GM21515 (cell line): ENCODE measurements at regions not wholly inside any gene's neighbourhood (a gene's known extent, or its start where the extent isn't known, plus 50 kb on each side); places are given as distances from the start of the nearest gene placed in this dataset.
"Not testable (repeated sequence)": the region's sequence is repeated elsewhere in the genome, so short reads cannot be mapped to it uniquely, and the experiment has no call there.

Experiments used
- ATAC-seq: cut with Tn5 transposase; IDR thresholded peaks from one replicate; pipeline ENCODE4 v1.9.1; 2021; ENCODE audit not compliant: unreplicated experiment

- ATAC-seq: no peak
Measured at GRCh38 chr18:59801576-59801975, 98.2 kb upstream of the PMAIP1 start.

- no peak for ATAC-seq
Measured at GRCh38 chr18:59800897-59801296, 98.9 kb upstream of the PMAIP1 start.

GRCh38 chr18:59799383-59800015 is 100.3 kb upstream of the PMAIP1 start:
- no peak for ATAC-seq

GRCh38 chr18:59795882-59796281 is 98.7 kb upstream of the CCBE1 start:
- no peak for ATAC-seq

GRCh38 chr18:59792353-59792752 is 95.1 kb upstream of the CCBE1 start:
- ATAC-seq: no peak

GRCh38 chr18:59790346-59790936 is 93.2 kb upstream of the CCBE1 start:
- not testable (repeated sequence) for ATAC-seq

GRCh38 chr18:59788791-59789106 is 91.5 kb upstream of the CCBE1 start:
- ATAC-seq: no peak

GRCh38 chr18:59787998-59788790 is 91.0 kb upstream of the CCBE1 start:
- ATAC-seq: no peak

GRCh38 chr18:59784694-59785093 is 87.5 kb upstream of the CCBE1 start:
- no peak for ATAC-seq

GRCh38 chr18:59783138-59783537 is 85.9 kb upstream of the CCBE1 start:
- ATAC-seq: peak; percentile 96

GRCh38 chr18:59779979-59780378 is 82.8 kb upstream of the CCBE1 start:
- no peak for ATAC-seq

GRCh38 chr18:59778434-59778833 is 81.2 kb upstream of the CCBE1 start:
- no peak for ATAC-seq

- ATAC-seq: no peak
Measured at GRCh38 chr18:59777636-59778035, 80.4 kb upstream of the CCBE1 start.

GRCh38 chr18:59769129-59769865 is 72.1 kb upstream of the CCBE1 start:
- ATAC-seq: no peak

GRCh38 chr18:59768409-59768808 is 71.2 kb upstream of the CCBE1 start:
- no peak for ATAC-seq

- no peak for ATAC-seq
Measured at GRCh38 chr18:59767732-59768131, 70.5 kb upstream of the CCBE1 start.

GRCh38 chr18:59765343-59765742 is 68.1 kb upstream of the CCBE1 start:
- no peak for ATAC-seq

GRCh38 chr18:59764281-59764680 is 67.1 kb upstream of the CCBE1 start:
- ATAC-seq: no peak

- no peak for ATAC-seq
Measured at GRCh38 chr18:59763541-59764136, 66.4 kb upstream of the CCBE1 start.

GRCh38 chr18:59760619-59761600 is 63.7 kb upstream of the CCBE1 start:
- no peak for ATAC-seq
